GM18498 (cell line): ENCODE measurements at regions not wholly inside any gene's neighbourhood (a gene's known extent, or its start where the extent isn't known, plus 50 kb on each side); places are given as distances from the start of the nearest gene placed in this dataset.

ENCODE experiments used
- ATAC-seq: cut with Tn5 transposase; IDR thresholded peaks from one replicate; pipeline ENCODE4 v1.9.1; 2021; ENCODE audit warnings: mild to moderate bottlenecking, moderate library complexity; ENCODE audit not compliant: unreplicated experiment

- ATAC-seq, result no peak
These were observed 308.3 kb upstream of the AJAP1 start for GRCh38 chr1:4346131-4346530.

DNA sequence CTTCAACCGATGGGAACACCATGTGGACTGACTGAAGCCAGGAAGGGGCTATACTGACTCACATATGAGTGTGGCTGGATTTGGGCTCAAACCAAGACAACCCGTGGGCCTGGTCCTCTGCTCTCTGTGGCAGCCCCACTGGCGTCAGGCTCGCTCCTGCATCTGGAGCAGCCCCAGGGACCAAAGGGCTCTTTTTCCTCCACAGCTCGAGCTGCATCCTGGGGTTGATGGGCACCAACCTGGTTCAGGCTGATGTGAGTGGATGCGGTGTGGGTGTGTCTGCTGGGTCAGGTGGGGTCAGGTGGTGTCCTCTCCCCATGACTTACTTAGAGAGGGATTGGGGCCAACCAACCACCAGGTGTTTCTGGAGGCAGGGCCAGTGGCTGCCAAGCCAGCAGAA is 303.0 kb upstream of the AJAP1 start:
- ATAC-seq, result no peak

- no peak for ATAC-seq
These were observed 301.1 kb upstream of the AJAP1 start for GRCh38 chr1:4353090-4353856.

GRCh38 chr1:4355839-4356238 is 298.6 kb upstream of the AJAP1 start:
- ATAC-seq, result no peak

DNA sequence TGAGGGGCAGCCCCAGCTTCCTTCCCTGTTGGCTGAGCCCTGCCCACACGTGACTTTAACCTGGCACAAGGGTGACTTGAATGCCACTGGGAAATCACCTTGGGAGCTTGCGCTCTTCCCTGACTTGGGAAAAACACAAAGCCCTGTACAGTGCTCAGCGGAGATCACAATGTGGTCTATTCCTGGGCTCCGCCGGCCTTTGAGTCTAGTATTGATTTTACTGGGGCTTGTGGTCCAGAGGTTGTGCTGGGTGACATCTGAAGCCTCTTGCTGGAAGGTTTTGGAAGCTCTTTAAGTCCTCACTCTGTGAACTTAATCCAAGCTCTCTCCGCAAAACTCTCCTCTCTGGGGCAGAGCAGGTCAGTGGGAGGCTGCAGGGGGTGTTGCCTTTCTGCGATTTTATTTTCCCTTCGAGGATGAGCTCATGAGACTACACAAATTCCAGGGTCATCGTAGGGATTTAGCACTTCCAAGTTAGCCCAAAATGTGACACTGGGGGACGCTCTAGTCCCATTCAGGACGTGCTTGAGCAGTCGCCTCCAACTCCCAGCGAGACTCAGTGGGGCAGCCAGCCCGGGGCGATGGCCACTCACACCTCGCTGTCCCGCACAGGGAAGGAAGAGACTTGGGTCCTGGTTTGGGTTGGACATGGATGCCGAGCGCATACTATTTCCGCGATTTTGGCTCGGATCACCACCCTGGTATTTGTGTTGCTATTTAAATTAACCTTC is 291.9 kb upstream of the AJAP1 start:
- no peak for ATAC-seq

DNA sequence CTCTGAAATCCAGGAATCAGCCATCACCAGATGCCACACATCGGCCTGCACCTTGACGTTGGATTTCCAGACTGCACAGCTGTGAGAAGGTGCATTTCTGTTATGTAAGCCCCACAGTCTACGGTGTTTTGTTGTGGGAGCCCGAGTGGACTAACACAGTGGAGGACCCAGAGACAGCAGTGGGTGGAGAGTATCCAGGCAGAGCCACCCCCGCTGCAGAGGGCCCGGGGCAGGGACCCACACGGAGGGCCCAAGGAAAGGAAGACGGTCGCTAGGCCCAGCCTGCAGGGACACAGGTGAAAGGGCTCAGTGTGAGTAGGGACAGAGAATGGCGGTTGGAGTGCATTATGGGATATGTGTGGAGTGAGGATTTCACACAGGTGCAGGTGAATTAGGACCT is 288.3 kb upstream of the AJAP1 start:
- ATAC-seq, result no peak

- ATAC-seq, result no peak
These were observed 287.1 kb upstream of the AJAP1 start for GRCh38 chr1:4367230-4367777.

GRCh38 chr1:4369335-4369734 is 285.1 kb upstream of the AJAP1 start:
- no peak for ATAC-seq

GRCh38 chr1:4371849-4372248 is 282.6 kb upstream of the AJAP1 start:
- no peak for ATAC-seq

DNA sequence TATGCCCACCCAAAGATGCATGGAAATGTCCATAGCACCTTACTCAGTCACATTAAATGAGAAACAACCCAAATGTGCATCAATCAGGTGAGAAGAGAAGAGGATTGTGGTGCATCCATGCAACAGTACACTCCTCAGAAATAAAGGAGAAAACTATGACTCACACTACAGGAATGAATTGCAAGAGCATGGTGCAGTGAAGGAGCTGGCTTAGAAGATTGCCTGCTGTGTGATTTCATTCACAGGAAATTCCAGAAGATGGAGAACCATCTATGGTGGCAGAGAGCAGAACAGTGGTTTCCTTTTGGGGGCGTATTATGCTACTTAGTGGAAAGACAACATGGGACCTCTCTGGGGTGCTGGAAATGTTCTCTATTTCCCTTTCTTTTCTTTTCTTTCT is 278.6 kb upstream of the AJAP1 start:
- no peak for ATAC-seq

DNA sequence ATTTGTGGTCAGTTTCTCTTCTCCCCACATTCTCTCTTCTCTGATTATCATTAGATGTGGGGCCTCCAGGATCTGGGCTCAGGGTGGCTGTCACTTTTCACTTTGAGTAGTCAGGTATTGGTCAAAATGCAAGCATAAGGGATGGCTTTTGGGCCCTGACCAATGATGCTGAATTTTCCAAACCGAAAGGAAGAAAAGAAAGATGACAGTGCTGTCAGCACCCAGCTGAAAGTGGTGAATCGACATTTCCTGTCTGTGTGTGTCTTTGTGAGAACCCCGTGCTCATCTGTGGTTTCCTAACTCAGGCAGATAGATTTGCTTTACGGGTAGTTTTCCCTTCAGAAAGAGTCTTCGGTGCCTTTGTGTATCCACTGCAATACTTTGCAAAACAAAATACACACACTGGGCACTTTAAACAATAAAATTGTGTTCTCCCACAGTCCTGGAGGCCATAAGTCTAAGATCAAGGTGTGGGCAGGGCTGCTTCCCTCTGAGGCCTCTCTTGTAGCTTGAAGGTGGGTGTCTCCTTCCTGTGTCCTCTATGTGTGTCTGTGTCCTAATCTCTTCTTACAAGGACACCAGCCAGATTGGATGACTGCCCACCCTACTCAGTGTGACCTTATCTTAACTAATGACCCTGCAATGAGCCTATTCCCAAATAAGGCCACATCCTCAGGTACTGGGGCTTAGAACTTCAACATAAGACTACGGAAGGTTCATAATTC is 274.8 kb upstream of the AJAP1 start:
- no peak for ATAC-seq

DNA sequence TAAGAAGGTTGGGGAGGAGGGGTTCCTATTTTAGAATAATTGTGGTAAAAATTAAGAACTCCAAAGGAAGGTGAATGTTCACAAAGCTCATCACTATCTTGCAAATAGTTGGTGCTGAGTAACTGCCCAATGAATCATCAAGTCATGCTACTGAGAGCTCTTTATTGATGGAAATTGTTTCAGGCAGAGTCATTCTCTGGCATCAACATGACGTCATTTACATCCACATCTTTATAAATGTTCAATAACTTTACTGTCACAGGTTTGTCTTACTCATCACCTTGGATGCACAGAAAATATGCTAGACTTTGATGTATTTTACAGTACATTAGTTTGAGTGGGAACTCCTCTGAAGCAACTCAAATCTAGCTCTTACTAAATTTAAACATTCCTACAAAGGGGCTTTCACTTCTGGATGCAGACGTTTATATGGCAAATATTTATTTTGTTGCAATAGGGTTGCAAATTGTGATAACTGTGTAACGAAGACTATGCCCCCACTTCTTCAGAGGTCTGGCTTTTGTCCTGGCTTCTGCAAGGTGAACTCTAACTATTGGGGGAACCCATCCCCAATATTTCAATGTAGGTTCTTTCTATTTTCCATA is 273.7 kb upstream of the AJAP1 start:
- no peak for ATAC-seq

DNA sequence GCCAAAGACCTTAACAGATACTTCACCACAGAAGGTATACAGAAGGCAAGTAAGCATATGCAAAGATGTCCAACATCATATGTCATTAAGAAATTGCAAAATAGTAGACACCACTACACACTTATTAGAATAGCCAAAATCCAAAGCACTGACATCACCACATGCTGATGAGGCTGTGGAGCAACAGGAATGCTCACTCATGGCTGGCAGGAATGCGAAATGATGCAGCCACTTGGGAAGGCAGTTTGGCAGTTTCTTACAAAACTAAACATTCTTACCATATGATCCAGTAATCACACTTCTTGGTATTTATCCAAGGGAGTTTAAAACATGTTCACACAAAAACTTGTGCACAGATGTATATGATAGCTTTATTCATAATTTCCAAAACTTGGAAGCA is 261.2 kb upstream of the AJAP1 start:
- no peak for ATAC-seq

DNA sequence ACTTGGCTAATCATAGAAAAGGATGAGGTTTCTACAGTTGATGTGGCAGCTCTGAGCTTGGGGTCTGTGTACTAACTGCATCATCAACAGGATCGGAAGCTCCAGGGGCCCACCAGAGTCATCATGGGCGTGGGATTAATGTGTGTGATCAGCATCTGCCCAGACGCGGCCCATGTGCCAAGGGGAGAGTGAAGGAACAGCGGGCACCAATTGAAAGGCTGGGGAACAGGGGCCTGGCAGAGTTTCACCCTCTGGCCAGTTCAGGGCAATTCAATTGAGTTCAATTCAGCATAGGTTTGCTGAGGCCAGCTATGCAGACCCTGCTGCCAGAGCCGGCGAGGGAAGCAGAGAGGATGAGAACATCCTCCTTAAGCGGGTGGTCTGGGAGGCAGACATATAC is 260.0 kb upstream of the AJAP1 start:
- ATAC-seq, result no peak

DNA sequence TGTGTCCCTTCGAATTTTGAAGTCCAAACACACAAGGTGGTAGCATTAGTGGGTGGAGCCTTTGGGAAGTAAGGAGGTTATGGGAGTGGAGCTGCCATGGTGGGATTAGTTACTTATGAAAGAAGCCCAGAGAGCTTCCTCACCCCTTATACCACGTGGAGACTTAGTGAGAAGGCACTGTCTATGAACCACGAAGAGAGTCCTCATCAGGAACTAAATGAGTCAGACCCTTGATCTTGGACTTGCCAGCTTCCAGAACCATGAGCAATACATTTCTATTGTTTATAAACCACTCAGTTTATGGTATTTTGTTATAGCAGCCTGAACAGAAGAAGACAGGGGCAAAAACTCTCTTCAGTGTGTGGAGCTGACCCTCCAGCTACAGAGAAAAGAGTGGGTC is 259.3 kb upstream of the AJAP1 start:
- ATAC-seq, result no peak

- no peak for ATAC-seq
These were observed 258.7 kb upstream of the AJAP1 start for GRCh38 chr1:4395676-4396075.

DNA sequence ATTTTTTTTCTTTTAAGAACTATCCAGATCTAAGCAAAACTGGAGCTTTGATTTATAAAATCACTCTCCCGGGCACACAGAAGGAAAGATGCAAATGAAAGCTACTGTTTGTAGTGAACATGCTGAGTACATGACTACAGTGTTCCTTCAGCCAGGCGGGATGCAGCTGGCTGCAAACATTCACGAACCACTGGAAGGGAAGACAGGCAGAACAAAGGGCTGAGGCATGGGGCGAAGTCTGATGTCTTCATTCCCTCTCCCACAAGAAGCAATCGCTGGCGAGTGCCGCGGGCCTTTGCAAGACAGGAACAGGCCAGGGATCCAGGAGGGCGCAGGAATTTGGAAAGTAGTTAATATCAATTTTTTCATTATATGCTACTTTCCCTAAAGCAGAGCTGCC is 257.9 kb upstream of the AJAP1 start:
- ATAC-seq, result no peak

DNA sequence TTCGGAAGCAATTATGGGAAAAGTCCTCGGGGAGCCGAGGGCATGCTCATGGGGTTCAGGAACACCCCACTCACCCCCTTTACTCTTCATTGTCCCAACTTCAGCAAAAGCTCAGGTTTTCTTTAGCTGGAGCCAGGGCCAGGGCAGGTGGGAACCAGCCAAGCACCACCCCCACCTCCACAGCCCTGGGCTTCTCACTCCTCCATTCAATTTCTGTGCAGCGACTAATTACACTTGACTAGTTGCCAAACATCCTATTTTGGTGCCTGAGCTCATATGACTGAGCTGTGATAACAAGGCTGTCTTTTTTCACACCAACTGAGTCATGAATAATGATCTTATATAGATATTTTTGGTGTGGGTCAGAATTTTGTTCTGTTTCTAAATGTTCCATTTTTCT is 257.2 kb upstream of the AJAP1 start:
- no peak for ATAC-seq

DNA sequence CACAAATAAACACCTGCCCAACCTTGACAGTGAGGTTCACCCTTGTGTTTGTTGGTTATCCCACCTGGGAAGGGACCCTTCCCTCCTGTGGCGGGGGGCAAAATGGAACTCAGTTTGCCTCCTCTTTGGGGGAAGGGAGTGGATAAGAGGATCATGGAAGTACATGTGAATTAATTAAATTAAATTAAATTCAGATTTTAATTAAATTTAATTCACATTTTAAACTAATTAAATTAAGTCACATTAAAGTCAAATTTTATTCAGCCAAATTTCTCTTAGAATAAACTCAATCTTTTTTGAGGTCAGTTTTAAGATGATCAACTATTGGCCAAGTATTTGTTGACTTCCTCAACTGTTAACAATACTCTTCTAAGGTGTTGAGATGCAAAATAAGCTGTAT is 252.4 kb upstream of the AJAP1 start:
- no peak for ATAC-seq

GRCh38 chr1:4404854-4405590 is 249.4 kb upstream of the AJAP1 start:
- no peak for ATAC-seq

DNA sequence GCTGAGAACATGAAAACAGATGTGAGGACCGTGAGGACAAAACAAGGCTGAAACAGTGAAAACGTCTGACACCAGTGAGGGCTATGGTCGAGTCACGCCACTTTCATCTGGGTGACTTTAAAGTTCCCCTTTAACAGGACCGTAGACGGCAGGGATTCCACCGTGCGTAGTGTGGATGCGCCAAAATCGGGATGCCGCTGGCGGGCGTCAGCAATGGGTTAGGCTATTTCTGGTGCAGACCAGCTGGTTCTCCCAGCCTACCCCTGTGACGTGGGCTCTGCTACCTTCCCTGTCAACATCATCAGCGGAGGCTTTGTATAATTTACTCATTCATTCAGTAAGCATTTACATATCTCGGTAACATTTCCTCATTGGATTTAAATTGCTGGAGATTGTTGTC is 246.6 kb upstream of the AJAP1 start:
- ATAC-seq, result no peak
